IMR-90 (cell line): ENCODE measurements at regions not wholly inside any gene's neighbourhood (a gene's known extent, or its start where the extent isn't known, plus 50 kb on each side); places are given as distances from the start of the nearest gene placed in this dataset.

ENCODE experiments used
- ATAC-seq: fragments of 200-7000 bp; cut with Tn5 transposase; 2 replicates; pipeline ENCODE4 v1.9.1; 2020; ENCODE audit warnings: low read depth, mild to moderate bottlenecking, moderate library complexity
- BruUV-seq: library from RNA; stranded (reverse); fragments of 400-500 nt; replicated peaks from 2 replicates; lab custom pipeline; 2021; lab: Mats Ljungman, UMichigan
- CTCF ChIA-PET: fragments of 300-600 bp; formaldehyde crosslinking; extraction: SDS; loops from one replicate; lab custom pipeline; 2021; ENCODE audit warnings: antibody characterized with exemption; lab: Yijun Ruan, JAX
- POLR2A ChIA-PET: fragments of 300-600 bp; sonication (Branson Sonifier 250); formaldehyde crosslinking; loops from one replicate; lab custom pipeline; 2022; ENCODE audit warnings: antibody characterized with exemption; ENCODE audit not compliant: unreplicated experiment; lab: Charles Lee
- DNase-seq: peaks from one replicate; pipeline ENCODE4 v3.0.0; 2013
- H2AFZ ChIP-seq: replicated peaks from 2 replicates; pipeline ENCODE3; 2013; ENCODE audit warnings: low read length, mild to moderate bottlenecking; ENCODE audit not compliant: poor library complexity
- H2AK5ac ChIP-seq: 2 replicates; pipeline ENCODE4 v1.6.1; 2013; ENCODE audit warnings: low read depth, low read length, inconsistent platforms
- H2AK9ac ChIP-seq: replicated peaks from 2 replicates; pipeline ENCODE3; 2013; ENCODE audit warnings: mild to moderate bottlenecking, low read depth, low read length, moderate library complexity; ENCODE audit not compliant: poor library complexity
- H2BK120ac ChIP-seq: 2 replicates; pipeline ENCODE4 v1.6.1; 2013; ENCODE audit warnings: low read depth, low read length, inconsistent platforms
- H2BK15ac ChIP-seq: 3 replicates; pipeline ENCODE4 v1.6.1; 2013; ENCODE audit warnings: low read depth, low read length, inconsistent platforms
- H2BK20ac ChIP-seq: 2 replicates; pipeline ENCODE4 v1.6.1; 2013; ENCODE audit warnings: low read depth, mild to moderate bottlenecking, inconsistent platforms, low read length, moderate library complexity
- H2BK5ac ChIP-seq: 2 replicates; pipeline ENCODE4 v1.6.1; 2013; ENCODE audit warnings: mild to moderate bottlenecking, low read depth, low read length, inconsistent platforms; ENCODE audit not compliant: poor library complexity, severe bottlenecking
- H3K14ac ChIP-seq: replicated peaks from 2 replicates; pipeline ENCODE4 v1.6.1; 2013; ENCODE audit warnings: low read depth, low read length, inconsistent platforms
- H3K18ac ChIP-seq: 2 replicates; pipeline ENCODE4 v1.6.1; 2013; ENCODE audit warnings: low read depth, low read length, control low read depth
- H3K23ac ChIP-seq: 2 replicates; pipeline ENCODE4 v1.6.1; 2013; ENCODE audit warnings: low read depth, low read length, inconsistent platforms
- H3K27ac ChIP-seq: 2 replicates; pipeline ENCODE4 v1.5.1; 2013; ENCODE audit warnings: mild to moderate bottlenecking, control low read depth, low read length; ENCODE audit not compliant: insufficient read depth
- H3K27me3 ChIP-seq: 2 replicates; pipeline ENCODE4 v1.6.1; 2013; ENCODE audit warnings: low read length; ENCODE audit not compliant: control insufficient read depth, insufficient read depth
- H3K36me3 ChIP-seq: 2 replicates; pipeline ENCODE4 v1.6.1; 2013; ENCODE audit warnings: low read length, mixed read lengths; ENCODE audit not compliant: control insufficient read depth, insufficient read depth
- H3K4ac ChIP-seq: 2 replicates; pipeline ENCODE4 v1.6.1; 2013; ENCODE audit warnings: low read depth, low read length, inconsistent platforms
- H3K4me1 ChIP-seq: 2 replicates; pipeline ENCODE4 v1.6.1; 2013; ENCODE audit warnings: low read length, mixed read lengths; ENCODE audit not compliant: control insufficient read depth, insufficient read depth
- H3K4me2 ChIP-seq: 2 replicates; pipeline ENCODE4 v1.6.1; 2013; ENCODE audit warnings: low read depth, mild to moderate bottlenecking, control low read depth, low read length, moderate library complexity
- H3K4me3 ChIP-seq: 2 replicates; pipeline ENCODE4 v1.5.1; 2013; ENCODE audit warnings: low read depth, mild to moderate bottlenecking, control low read depth, low read length, moderate library complexity; ENCODE audit not compliant: insufficient read depth
- H3K56ac ChIP-seq: 2 replicates; pipeline ENCODE4 v1.6.1; 2013; ENCODE audit warnings: low read length, inconsistent platforms; ENCODE audit not compliant: insufficient read depth; ENCODE audit errors: extremely low read depth
- H3K79me1 ChIP-seq, 2 experiments: 2 replicates each; pipeline ENCODE4 v1.6.1; 2013; ENCODE audit warnings: low read length in 2 of 2, inconsistent platforms in 1 of 2, low read depth in 1 of 2
- H3K9ac ChIP-seq: 2 replicates; pipeline ENCODE4 v1.6.1; 2013; ENCODE audit warnings: low read depth, low read length, control low read depth
- H3K9me1 ChIP-seq: 2 replicates; pipeline ENCODE4 v1.6.1; 2013; ENCODE audit warnings: low read length, inconsistent platforms; ENCODE audit not compliant: insufficient read depth
- H3K9me3 ChIP-seq: 2 replicates; pipeline ENCODE4 v1.6.1; 2013; ENCODE audit warnings: low read length; ENCODE audit not compliant: control insufficient read depth, insufficient read depth
- H4K20me1 ChIP-seq: 2 replicates; pipeline ENCODE4 v1.6.1; 2013; ENCODE audit warnings: low read length, inconsistent platforms; ENCODE audit not compliant: insufficient read depth
- H4K5ac ChIP-seq: 2 replicates; pipeline ENCODE4 v1.6.1; 2013; ENCODE audit warnings: mild to moderate bottlenecking, low read depth, low read length, control low read depth
- H4K8ac ChIP-seq, 2 experiments: 2 replicates each; pipeline ENCODE4 v1.6.1; 2013; ENCODE audit warnings: low read depth in 2 of 2, low read length in 2 of 2, control low read depth in 1 of 2, inconsistent platforms in 1 of 2
- H4K91ac ChIP-seq: 2 replicates; pipeline ENCODE4 v1.6.1; 2013; ENCODE audit warnings: low read depth, low read length, inconsistent platforms; ENCODE audit not compliant: insufficient read depth
- BHLHE40 ChIP-seq: fragments of 150-350 bp; IDR thresholded peaks from 2 replicates; pipeline ENCODE4 v1.6.1; 2016; ENCODE audit warnings: mild to moderate bottlenecking, low read depth, low read length
- CEBPB ChIP-seq: IDR thresholded peaks from 2 replicates; pipeline ENCODE4 v1.6.1; 2012; ENCODE audit warnings: low read depth, low read length, improper control_type of control experiment
- CTCF ChIP-seq: conservative IDR thresholded peaks from 2 replicates; pipeline ENCODE4 v1.5.1; 2012; ENCODE audit warnings: mild to moderate bottlenecking, low read depth, low read length, improper control_type of control experiment
- FOS ChIP-seq: fragments of 150-350 bp; IDR thresholded peaks from 2 replicates; pipeline ENCODE4 v1.6.1; 2016; ENCODE audit warnings: low read depth, low read length
- MAFK ChIP-seq: IDR thresholded peaks from 2 replicates; pipeline ENCODE4 v1.6.1; 2012; ENCODE audit warnings: low read depth, low read length, improper control_type of control experiment
- MXI1 ChIP-seq: IDR thresholded peaks from 2 replicates; pipeline ENCODE4 v1.6.1; 2012; ENCODE audit warnings: low read depth, mild to moderate bottlenecking, low read length, moderate library complexity, borderline replicate concordance
- NFE2L2 ChIP-seq: fragments of 150-350 bp; IDR thresholded peaks from 2 replicates; pipeline ENCODE4 v1.6.1; 2016; ENCODE audit warnings: low read depth, mild to moderate bottlenecking, low read length
- RFX5 ChIP-seq: IDR thresholded peaks from 2 replicates; pipeline ENCODE4 v1.8.0; 2012; ENCODE audit warnings: low read depth, mild to moderate bottlenecking, low read length, moderate library complexity
- SMC3 ChIP-seq: fragments of 150-350 bp; IDR thresholded peaks from 2 replicates; pipeline ENCODE4 v1.6.1; 2016; ENCODE audit warnings: low read depth, mild to moderate bottlenecking, antibody characterized with exemption, low read length, moderate library complexity
- USF2 ChIP-seq: fragments of 150-350 bp; IDR thresholded peaks from 2 replicates; pipeline ENCODE4 v1.6.1; 2017; ENCODE audit warnings: mild to moderate bottlenecking, antibody characterized with exemption, low read length, low read depth
- WGBS, 2 experiments: methylation state at CpG; one replicate each; pipeline versions ENCODE4 v1.1.5 to v1.1.7; 2013; ENCODE audit warnings: missing lambda C conversion rate in 2 of 2; ENCODE audit not compliant: insufficient read length in 1 of 2; ENCODE audit errors: extremely low coverage in 2 of 2; 5-methylcytosine and 5-hydroxymethylcytosine counted together
- dilution Hi-C: fragments of 300-500 bp; cut with HindIII; formaldehyde crosslinking; loops from one replicate; pipeline ENCODE4 v1.14.3; 2018; ENCODE audit warnings: low sequenced_read_pairs; ENCODE audit not compliant: unreplicated experiment
- in situ Hi-C: fragments of 300-500 bp; cut with MboI; formaldehyde crosslinking; loops from 3 replicates; pipeline ENCODE4 v1.14.3; 2019; ENCODE audit warnings: low sequenced_read_pairs, inconsistent platforms, mixed read lengths
- intact Hi-C: fragments of 100-400 bp; cut with micrococcal nuclease; formaldehyde crosslinking; loops from 2 replicates; pipeline ENCODE4 v1.10.0; 2022

- Histone ChIP-seq H3K9me1 (no peaks in the 10 kb centered on the region), H2BK20ac (no peak overlapping the region), H3K18ac (no peak overlapping the region), H3K79me1 (no peaks in the 10 kb centered on the region), H2AK5ac (no peak overlapping the region), H4K91ac (no peak overlapping the region), H2AFZ (no peak overlapping the region), H3K27me3 (no peaks in the 10 kb centered on the region), H3K9ac (no peak overlapping the region), H2BK15ac (no peak overlapping the region), H4K8ac (no peak overlapping the region), H4K5ac (no peak overlapping the region), H2BK5ac (no peak overlapping the region), H3K4me1 (no peaks in the 10 kb centered on the region), H3K4me3 (no peak overlapping the region), H3K23ac (no peak overlapping the region), H4K20me1 (no peaks in the 10 kb centered on the region), H3K56ac (no peak overlapping the region), H3K14ac (no peak overlapping the region), H2AK9ac (no peak overlapping the region), H3K9me3 (no peaks in the 10 kb centered on the region), H3K36me3 (no peaks in the 10 kb centered on the region), H3K4me2 (no peak overlapping the region), H2BK120ac (no peak overlapping the region), H3K27ac (no peak overlapping the region), H3K4ac (no peak overlapping the region)
- BruUV-seq, result no TSS peak
- TF ChIP-seq NFE2L2 (no peak), SMC3 (no peak), MAFK (no peak), MXI1 (no peak), FOS (no peak), BHLHE40 (no peak), RFX5 (no peak), CTCF (no peak), CEBPB (no peak), USF2 (no peak)
- in situ Hi-C loops, result no loop called here
- intact Hi-C loops, result no loop called here
- dilution Hi-C loops, result no loop called here
- ChIA-PET CTCF (interaction anchor here (1.1 to 2.5 kb wide), 2 partner anchors 9 to 16 kb away, joined by 3 to 7 read pairs; no protein-coding TSS in a partner anchor), POLR2A (no interaction called here)
- DNase-seq (no peak), ATAC-seq (no peak)
- WGBS, 2 experiments, result no CpG with 5 or more reads among the region's 4 CpGs
These were observed 70.4 kb upstream of the VWDE start for GRCh38 chr7:12474035-12474434.
